Endothelial cell of hepatic sinusoid (primary cell): ENCODE measurements at regions not wholly inside any gene's neighbourhood (a gene's known extent, or its start where the extent isn't known, plus 50 kb on each side); places are given as distances from the start of the nearest gene placed in this dataset.

Experiments
- in situ Hi-C: cut with HindIII; loops from 2 replicates; pipeline ENCODE4 v1.10.0; 2017; ENCODE audit warnings: low sequenced_read_pairs

DNA sequence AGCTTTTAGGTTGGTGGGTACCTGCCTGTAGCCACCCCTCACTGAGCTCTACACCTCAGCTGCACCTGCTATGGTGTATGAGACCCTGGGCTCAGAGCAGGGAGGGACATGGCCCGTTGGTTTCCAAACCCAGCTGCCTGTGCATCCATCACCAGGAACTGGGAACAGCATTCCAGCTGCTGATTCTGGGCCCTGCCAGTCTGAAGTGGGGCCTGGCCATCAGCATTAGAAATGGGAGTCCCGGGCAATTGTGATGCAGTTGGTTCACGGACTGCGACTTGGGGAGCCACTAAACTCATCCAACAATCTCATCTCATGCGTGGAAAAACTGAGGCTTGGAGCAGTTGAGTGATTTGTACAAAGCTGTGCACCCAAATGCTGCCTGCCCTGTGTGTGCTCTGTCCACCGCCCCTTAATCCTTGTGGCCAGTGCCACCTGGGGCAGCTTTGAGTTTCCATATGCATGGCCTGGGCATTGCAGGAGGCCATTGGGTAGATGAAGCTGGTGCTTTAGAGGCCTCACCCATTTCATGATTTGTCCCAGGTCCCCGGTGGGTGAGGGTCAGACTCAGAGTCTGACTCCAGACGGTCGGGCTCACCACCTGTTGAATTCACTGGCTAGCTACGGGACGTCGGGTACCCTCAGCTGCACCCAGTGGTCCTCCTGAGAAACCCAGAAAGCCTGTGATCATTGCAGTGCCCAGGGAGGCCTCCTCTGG lies 109.0 kb upstream of the SHH start:
- in situ Hi-C loops: no loop called here

DNA sequence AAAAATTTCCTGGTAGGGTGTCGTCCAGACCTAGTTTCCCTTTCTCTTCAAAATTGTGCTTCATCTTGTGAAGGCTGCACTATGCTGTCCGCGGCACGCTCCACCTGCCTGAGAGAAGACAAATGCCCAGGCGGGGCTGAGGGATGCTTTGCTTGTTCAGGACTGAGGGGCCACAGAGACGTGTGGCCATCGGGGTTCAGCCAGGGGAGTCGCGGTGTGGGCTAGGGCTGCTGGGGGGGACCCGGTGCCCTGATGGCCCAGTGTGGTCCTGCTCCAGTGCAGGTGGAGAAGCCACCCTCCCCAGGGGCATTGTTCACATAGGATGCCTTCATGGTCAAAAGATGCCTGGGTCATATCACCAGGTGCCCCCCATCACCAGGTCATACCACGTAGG lies 107.8 kb upstream of the SHH start:
- in situ Hi-C loops: no loop called here

DNA sequence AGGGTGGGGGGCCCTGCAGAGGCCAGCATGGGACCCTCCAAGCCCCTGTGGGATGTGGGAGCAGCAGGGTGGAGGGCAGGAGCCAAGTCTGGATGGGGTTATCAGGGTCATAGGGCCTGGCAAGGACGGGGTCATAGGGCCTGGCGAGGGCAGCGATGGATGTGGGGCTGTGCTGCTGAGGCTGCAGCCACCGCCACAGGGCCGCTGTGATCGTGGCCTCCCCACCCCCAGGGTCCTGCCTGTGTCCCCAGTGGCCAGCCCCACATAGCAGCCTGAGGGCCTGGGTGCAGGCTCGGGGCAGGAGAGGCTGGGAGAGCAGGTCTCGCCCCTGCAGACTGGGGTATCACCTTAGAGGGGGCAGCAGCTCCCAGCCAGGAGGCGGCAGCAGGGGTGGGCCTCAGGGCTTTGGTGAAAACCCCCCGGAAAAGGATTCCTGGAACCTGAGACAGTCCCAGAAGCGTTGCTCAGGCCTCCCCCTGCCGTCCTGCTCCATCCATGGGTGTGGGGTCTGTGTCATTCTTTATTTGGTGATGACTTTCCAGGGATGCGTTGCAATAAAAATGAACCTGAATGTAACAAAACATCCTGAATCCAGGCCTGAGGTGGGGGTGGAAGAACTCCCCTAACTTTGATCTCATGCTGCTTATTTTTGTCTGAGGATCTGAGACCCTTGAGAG lies 107.3 kb upstream of the SHH start:
- in situ Hi-C loops: no loop called here

DNA sequence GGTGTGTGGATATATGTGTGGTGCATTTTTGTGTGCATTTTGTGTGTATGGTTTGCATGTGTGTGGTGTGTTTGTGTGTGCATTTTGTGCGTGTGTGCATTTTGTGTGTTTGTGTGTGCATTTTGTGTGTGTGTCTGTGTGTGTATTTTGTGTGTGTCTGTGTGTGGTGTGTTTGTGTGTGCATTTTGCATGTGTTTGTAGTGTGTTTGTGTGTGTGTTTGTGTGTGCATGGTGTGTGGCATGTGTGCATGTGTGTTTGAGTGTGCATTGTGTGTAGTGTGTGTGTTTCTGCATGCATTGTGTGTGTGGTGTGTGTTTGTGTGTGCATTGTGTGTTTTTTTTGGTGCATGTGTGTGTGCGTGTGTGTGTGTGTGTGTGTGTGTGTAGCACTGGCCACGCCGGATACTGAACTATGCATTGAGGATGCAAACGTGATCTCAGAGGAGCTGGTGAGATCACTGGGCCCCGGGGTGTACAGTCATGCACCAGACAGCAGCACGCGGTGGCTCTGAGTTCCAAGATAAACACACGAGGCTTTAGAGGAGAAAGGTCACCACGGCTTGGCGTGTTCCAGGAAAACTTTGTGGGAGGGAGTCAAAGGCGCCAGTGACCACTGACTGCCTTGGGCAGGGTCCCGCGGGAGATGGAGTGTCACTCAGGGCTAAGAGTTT lies 106.6 kb upstream of the SHH start:
- in situ Hi-C loops: no loop called here

DNA sequence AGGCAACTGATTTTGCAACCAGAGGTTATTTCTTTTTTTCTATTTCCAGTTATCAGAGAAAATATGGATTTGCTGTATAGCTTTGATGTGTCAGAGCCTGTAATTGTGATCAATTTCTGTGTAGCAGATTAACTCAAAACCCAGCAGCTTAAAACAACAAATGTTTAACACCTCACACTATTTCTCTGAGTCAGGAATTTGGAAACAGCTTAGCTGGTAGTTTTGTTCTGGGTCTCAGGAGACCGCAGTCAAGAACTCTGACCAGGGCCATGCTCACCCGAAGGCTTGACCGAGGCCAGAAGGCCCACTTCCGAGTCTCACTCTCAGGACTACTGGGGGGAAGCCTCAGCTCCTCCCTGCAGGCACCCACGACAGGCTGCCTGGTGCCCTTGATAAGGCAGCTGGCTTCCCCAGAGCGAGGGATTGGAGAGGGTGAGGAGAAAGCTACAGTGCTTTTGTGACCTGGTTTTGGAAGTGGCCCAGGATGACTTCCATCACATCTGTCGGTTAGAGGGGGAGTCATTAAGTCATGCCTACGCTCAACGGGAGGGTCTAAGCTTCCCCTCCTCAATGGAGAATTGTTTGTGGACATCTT lies 105.7 kb upstream of the SHH start:
- in situ Hi-C loops: no loop called here

DNA sequence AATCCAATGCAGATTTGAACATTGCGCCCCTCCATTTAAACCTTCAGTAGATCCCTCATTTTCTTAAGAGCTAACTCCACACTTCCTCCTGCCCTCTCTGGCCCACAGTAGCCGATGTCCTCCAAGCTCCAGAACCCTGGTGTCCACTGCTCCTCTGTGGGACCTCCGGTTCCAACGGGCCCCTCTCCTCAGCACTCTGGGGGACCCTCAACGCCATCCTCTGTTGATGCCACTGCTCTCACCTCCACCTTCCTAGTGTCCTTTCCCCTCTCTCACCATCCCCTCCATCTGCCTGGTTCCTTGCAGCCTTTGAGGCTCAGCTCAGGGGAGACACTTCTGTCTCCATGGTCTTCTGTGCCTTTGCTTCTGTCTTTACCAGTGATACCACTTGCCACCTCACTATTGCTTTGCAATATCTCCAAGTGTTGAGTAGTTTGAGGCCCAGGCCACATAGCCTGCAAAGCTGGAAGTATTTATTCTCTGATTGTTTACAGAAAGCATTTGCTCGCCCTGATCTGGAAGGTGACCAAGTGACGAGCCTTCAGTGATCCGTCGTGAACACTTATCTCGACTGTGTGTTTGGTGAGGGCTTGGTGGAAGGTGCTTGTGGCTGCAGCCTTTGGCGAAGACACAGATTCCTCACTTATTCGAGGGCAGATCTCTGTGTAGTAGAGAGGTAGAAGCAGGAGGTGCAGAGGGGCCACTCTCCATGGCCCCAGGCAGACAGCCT lies 104.8 kb upstream of the SHH start:
- in situ Hi-C loops: no loop called here

DNA sequence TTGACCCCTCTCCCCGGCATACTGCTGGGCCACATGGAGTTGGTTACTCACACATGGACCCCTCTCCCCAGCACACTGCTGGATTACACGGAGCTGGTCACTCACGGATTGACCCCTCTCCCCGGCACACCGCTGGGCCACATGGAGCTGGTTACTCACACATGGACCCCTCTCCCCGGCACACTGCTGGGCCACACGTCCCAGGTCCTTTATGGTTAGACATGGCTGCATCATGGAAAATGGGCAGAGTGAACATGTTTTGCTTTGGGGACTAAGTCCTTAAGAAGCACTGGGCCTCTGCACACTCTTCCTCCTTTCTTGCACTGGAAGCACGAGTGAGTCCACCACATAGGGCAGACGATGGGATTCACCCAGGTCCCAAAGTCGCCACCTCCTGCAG lies 102.1 kb upstream of the SHH start:
- in situ Hi-C loops: no loop called here

DNA sequence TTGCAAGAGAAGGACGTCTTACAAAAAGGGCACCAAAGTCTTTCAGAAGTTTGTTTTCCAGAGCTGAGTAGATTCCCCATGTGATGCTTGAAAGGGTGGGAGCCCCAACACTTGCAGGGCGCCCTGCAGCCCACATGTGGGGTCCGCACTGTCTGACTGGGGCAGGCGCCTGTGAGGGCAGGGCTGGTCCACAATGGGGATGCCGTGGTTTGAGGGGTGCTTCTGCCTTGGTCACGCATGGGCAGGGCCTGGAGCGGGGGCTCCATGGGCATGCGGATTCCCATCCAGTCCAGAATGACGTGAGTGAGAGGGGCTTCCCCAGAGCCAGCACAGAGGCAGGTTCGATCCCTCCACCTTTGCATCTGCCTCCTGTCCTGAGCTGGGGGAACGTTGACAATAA lies 101.5 kb upstream of the SHH start:
- in situ Hi-C loops: no loop called here

DNA sequence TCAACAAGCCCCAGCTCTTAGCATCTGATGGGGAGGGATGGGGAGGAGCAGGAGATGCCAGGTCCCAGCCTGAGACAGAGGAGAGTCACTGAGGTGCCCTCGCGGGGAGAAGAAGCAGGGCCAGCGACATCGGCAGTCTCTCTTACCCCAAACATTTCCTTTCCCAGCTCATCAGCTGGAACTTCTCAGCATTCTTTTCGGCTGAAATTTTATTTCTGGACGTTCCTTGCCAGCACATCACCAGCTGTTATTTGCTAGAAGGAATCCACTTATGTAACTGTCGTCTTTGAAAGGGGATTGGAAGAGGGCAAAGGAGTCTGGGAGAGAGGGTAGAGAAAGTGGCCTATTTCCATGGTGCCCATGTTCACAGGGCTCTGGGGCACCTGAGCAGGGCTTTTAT lies 101.0 kb upstream of the SHH start:
- in situ Hi-C loops: no loop called here

DNA sequence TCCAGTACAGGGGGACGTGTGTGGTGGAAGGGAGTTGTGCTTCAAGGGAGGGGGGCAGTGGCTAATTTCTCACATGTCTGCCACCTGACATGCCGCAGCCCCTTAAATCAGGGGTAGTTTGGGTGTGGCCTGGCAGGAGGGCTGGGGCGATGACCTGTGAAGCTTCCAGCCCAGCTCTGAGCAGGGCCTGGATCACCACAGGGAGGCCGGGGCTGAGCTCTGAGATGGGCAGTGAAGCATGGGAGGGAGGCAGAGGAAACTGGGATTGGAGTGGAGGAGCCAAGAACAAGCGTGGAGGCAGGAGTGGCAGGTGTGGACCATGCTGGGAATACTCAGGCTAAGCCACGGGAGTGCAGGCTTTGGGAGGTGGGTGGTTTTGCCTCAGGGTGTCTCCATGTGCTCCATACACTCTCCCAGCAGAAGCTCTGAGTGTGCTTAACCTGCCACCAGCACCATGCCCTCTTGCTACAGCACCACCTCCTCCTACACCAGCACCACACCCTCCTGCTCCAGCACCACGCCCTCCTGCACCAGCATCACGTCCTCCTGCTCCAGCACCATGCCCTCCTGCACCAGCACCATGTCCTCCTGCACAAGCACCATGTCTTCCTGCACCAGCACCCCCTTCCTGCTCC lies 99.3 kb upstream of the SHH start:
- in situ Hi-C loops: no loop called here

DNA sequence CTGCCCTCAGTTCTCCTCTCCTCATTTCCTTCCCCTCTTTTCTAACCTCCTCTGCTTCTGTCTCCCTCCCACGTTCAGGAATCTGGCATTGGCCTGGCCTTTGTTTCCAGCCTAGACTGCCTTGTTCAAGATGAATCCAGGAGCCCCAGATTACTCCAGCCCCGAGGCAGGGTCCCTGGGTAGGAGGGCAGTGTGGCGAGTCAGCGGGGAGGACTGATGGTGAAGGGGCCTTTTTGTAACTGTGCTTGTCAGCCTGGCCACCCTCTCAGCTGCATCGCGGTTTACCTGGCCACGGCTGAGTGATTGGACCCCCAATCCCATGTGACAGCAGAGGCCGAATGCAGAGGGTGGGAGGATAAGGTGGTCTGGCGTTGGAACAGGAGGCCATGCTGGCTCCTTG lies 96.1 kb upstream of the SHH start:
- in situ Hi-C loops: no loop called here

DNA sequence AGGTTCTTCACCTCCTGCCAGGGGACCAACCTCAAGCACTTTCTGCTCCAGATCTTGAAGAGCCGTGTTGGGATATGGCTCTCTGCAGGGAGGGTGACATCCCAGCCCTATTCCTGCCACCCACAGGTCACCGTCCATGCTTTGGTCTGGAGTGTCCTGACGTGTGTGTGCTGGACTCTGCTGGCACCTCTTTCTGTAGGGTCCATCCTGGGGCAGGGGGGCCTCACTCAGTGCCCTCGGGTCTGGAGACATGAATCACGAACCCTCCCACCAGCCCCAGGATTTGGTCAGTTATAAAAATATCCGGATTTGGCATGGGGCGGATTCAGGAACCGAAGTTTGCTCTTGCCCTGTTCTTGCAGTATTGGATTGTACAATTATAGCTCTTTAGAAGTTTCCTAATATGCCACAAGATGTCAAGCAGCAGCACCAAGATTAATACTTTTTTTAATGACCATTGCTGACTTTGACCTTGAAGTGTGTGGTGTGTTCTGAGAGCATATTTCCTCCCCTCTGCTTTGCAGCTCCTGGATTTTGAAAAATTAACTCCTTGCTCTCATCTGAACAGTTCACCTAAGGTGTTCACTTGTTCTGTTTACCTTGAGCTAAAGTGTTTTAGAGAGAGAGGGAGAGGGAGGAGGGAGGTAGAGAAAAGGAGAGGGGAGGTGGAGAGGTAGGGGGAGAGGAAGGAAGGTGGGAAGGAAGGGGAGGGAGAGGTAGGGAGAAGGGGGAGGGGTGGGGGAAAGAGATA lies 95.4 kb upstream of the SHH start:
- in situ Hi-C loops: no loop called here

DNA sequence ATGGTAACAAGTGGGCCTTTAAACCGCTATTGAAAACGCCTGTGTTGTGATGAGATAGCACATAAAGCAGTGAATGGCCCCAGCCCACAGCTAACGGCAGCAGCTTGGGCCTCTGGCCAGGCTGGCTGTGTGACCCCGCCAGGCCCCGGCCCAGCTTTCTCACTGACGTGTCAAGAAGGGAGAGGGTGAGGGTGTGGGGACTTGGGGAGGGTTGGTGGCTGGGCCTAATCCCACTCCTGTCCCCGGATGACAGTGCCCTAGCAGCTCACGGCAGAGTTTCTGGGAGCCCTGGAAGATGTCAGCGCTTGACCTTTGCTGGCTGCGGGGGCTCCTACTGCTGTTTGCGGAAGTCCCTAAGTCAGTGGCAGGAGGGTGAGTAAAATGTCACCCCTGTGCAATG lies 88.9 kb upstream of the SHH start:
- in situ Hi-C loops: no loop called here

DNA sequence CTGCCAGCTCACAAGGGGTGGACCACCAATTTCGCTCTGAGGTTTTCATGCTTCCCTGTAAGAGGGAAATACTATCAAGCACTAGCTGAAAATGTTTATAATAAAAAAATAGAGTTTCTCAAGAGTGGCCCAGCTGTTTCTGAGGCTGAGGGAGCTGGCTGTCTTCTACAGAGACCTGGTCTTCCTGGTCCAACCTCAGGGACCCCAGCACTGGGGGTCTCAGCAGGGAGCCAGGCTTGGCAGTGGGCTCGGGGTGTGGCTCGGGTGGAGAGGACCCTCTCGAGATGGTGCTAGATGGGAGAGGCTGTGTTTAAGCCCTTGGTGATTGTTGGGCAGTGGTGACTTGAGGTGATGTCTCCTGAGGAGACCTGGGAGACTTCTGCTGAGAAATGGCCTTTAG lies 87.3 kb upstream of the SHH start:
- in situ Hi-C loops: loop anchor here (5.0 kb wide), 1 partner anchor 63 kb away; no protein-coding TSS in a partner anchor

DNA sequence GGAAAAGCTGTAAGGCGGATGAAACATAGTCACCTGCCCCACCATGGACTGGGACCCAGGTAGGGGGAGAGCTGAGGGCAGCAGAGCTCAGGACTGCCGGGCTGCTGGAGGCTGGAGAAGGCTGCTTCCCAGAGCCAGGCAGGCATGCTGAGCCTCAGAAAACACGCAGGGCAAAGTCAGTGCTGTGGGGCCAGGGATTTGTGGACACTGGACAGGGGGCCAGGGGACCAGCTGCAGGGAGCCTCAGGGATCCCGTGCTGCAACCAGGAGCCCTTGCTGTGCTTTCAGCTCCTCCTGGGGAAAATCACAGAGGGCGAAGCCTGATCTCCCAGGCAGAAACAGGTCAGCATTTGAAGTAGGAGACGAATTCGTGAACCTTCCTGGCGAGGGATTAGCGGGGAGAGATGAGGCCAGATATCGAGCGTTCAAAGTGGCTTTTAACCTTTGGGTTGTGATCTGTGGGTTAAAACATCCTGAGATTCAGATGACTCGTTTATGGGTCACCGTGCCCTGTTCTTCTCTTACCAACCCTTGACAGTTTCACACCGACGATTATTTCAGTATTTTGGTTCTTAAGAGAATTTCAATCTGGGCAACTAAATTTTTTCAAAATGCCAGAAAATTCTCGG lies 85.6 kb upstream of the SHH start:
- in situ Hi-C loops: loop anchor here (5.0 kb wide), 1 partner anchor 64 kb away; no protein-coding TSS in a partner anchor

DNA sequence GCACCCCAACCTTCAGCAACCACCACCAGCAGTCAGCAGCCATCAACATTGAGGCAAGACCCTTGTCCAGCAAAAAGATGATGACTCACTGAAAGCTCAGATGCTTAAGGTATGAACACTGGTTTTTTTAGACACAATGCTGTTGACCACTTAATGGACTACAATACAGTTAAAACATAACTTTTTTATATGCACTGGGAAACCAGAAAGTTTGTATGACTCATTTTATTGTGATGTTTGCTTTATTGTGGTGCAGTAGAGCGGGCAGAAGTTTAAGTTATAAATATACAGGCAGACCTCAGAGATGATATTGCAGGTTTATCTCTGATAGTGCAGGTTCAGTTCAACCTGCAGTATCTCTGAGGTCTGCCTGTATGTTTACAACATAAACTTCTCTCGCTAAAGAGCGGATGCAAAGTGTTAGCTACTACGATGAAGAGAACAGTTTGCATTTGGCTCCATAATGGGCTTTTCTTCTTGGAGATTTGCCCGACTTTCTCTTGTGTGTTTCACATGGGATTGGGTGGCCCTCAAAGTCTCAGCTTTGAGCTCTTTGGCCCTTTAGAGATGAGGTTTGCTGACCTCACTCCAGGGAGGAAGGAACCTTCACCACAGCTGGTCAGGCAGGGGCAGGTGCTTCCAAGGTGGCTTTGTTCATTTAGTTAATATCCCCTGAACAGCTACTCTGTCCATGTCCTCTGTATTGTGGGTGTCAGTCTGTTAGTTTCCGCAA lies 84.4 kb upstream of the SHH start:
- in situ Hi-C loops: loop anchor here (5.0 kb wide), 1 partner anchor 66 kb away; no protein-coding TSS in a partner anchor

DNA sequence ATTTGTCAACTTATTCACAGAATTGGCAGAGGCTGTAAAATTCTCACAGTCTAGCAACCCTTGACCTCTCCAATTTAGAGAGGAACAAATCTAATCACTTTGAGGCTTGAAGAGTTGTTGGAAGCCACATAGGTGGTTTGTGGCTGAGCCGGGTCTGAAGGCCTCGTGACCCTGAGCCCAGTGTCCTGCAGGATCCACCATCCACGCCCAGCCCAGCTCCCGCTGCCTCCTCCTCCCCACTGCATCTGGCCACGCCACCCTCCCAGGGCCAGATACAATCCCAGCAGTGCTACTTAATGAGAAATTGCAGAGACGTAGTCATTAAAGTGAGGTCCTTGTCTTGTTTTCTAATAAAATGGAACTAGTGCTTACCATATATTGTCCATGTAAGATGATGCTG lies 81.4 kb upstream of the SHH start:
- in situ Hi-C loops: no loop called here

DNA sequence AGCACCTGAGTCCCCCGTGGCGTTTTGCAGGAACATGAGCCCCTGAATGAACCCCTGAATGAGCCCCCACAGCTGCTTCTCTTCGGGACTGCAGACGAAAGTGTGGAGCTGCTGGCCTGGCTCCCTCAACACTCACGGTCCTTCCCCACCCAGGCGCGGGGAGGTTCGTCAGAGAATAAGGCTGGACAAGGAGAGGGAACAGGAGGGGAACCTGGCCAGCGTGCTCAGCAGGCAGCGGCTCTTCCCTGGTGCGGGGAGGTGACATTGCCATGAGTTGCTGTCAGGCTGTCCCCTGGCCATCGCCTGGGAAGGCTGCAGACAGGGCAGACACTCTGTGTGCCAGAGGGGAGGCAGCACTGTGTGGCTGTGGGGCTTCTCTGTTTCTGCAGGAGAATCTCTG lies 80.9 kb upstream of the SHH start:
- in situ Hi-C loops: no loop called here
